GM18498 (cell line): ENCODE measurements at regions not wholly inside any gene's neighbourhood (a gene's known extent, or its start where the extent isn't known, plus 50 kb on each side); places are given as distances from the start of the nearest gene placed in this dataset.

Source experiments
- ATAC-seq: cut with Tn5 transposase; IDR thresholded peaks from one replicate; pipeline ENCODE4 v1.9.1; 2021; ENCODE audit warnings: mild to moderate bottlenecking, moderate library complexity; ENCODE audit not compliant: unreplicated experiment

GRCh38 chr6:2434116-2434515, 188.7 kb upstream of the GMDS start:
- ATAC-seq, result no peak

GRCh38 chr6:2433711-2434110, 188.3 kb upstream of the GMDS start:
- no peak for ATAC-seq

- no peak for ATAC-seq
Observed at GRCh38 chr6:2433266-2433665, 187.9 kb upstream of the GMDS start.

GRCh38 chr6:2432292-2432691, 186.9 kb upstream of the GMDS start:
- no peak for ATAC-seq

- ATAC-seq, result no peak
Observed at GRCh38 chr6:2430612-2431011, 185.2 kb upstream of the GMDS start.

- no peak for ATAC-seq
Observed at GRCh38 chr6:2429460-2429859, 184.1 kb upstream of the GMDS start.

GRCh38 chr6:2429032-2429431, 183.6 kb upstream of the GMDS start:
- no peak for ATAC-seq

- ATAC-seq, result no peak
Observed at GRCh38 chr6:2426561-2427340, 181.3 kb upstream of the GMDS start.

GRCh38 chr6:2416128-2416712, 170.8 kb upstream of the GMDS start:
- ATAC-seq, result no peak

GRCh38 chr6:2414885-2415547, 169.6 kb upstream of the GMDS start:
- ATAC-seq, result no peak

GRCh38 chr6:2412731-2413130, 167.3 kb upstream of the GMDS start:
- no peak for ATAC-seq

- no peak for ATAC-seq
Observed at GRCh38 chr6:2410656-2411380, 165.4 kb upstream of the GMDS start.

- no peak for ATAC-seq
Observed at GRCh38 chr6:2407525-2407924, 162.1 kb upstream of the GMDS start.

GRCh38 chr6:2404211-2404929, 159.0 kb upstream of the GMDS start:
- no peak for ATAC-seq

GRCh38 chr6:2403546-2403945, 158.1 kb upstream of the GMDS start:
- ATAC-seq, result no peak

GRCh38 chr6:2396846-2397630, 151.6 kb upstream of the GMDS start:
- no peak for ATAC-seq

- ATAC-seq, result no peak
Observed at GRCh38 chr6:2396042-2396657, 150.7 kb upstream of the GMDS start.

- no peak for ATAC-seq
Observed at GRCh38 chr6:2388554-2389324, 143.3 kb upstream of the GMDS start.

- ATAC-seq, result no peak
Observed at GRCh38 chr6:2387445-2387844, 142.0 kb upstream of the GMDS start.
